ENCODE measurements at regions not wholly inside any gene's neighbourhood (a gene's known extent, or its start where the extent isn't known, plus 50 kb on each side); places are given as distances from the start of the nearest gene placed in this dataset.

DNA sequence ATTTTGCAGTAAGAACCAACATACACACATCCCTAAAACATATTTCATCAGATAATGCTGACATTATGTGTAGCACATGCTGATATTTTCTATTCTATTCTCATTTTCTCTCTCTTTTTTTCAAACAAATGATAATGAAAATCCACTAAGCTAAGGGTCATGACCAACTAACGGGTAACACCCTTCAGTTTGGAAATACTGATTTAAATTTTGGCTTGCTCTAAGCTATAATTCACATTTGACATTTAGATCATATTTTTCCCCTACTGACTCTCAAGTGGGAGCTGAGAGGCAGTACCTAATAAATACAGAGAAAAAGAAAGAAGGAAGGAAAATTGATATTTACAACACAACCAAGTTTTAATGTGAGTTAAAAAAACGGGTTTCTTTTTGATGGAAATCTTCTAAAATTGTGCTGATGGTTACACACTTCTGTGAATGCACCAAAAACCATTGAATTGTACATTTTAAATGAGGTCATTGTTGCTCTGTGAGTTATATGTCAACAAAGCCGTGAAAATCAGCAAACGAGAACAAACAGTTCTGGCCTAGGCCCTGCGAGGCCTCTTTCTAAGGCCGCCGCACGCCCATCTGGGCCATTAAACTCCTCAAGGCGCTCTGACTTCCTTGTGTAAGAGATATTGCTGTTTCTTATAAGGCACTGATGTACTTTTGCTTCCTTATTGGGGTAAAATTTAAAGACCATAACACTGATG lies 124.2 kb downstream of the GALR1 start:
- TF ChIP-seq, protein P1, sequence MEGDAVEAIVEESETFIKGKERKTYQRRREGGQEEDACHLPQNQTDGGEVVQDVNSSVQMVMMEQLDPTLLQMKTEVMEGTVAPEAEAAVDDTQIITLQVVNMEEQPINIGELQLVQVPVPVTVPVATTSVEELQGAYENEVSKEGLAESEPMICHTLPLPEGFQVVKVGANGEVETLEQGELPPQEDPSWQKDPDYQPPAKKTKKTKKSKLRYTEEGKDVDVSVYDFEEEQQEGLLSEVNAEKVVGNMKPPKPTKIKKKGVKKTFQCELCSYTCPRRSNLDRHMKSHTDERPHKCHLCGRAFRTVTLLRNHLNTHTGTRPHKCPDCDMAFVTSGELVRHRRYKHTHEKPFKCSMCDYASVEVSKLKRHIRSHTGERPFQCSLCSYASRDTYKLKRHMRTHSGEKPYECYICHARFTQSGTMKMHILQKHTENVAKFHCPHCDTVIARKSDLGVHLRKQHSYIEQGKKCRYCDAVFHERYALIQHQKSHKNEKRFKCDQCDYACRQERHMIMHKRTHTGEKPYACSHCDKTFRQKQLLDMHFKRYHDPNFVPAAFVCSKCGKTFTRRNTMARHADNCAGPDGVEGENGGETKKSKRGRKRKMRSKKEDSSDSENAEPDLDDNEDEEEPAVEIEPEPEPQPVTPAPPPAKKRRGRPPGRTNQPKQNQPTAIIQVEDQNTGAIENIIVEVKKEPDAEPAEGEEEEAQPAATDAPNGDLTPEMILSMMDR (IDR thresholded peaks at IDR 0.05): no peak
- no peak for TF ChIP-seq POLR2A (IDR thresholded peaks at IDR 0.05)
- no peak for TF ChIP-seq EP300 (IDR thresholded peaks at IDR 0.05; ENCODE audit: low read depth)
- TF ChIP-seq POLR2AphosphoS5 (IDR thresholded peaks at IDR 0.05): peak in 1 of 3 donors; percentile 12
